ENCODE measurements at regions not wholly inside any gene's neighbourhood (a gene's known extent, or its start where the extent isn't known, plus 50 kb on each side); places are given as distances from the start of the nearest gene placed in this dataset.
"Not testable (repeated sequence)": the region's sequence is repeated elsewhere in the genome, so short reads cannot be mapped to it uniquely, and the experiment has no call there.

- DNase-seq (ENCODE audit: low spot score): no peak
Measured at GRCh38 chr3:152100491-152101132, 168.1 kb upstream of the MBNL1 start.

DNA sequence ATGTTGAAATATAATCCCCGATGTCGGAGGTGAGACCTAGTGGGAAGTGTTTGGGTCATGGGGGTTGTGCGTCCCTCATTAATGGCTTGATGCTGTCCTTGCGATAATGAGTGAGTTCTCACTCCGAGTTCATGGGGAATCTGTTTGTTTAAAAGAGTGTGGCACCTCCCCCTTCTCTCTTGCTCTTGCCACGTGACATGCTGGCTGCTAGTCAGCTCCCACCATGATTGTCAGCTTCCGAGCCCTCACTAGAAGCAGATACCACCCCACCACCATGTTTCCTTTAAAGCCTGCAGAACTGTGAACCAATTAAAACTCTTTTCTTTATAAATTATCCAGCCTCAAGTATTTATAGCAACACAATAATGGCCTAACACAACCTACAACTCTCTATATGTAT lies 166.3 kb upstream of the MBNL1 start:
- DNase-seq (ENCODE audit: low spot score): no peak

DNA sequence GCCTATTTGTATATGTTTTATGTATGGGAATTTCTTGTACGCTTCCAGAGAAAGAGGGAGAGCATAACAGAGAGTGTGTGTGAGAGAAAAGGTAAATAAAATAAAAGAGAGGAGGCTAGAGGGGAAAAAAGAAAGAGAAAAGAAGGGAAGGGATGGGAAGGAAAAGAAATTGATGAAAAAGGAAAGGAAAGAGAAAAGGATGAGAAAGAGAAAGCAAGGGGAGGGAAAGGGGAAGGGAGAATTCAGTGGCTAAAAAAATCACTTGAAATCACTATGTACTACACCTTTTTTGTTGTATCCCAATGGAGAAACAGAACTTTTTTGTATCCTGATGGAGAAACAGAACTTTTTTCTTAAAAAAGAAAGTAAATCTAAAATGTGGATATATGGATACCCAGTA lies 165.5 kb upstream of the MBNL1 start:
- no peak for DNase-seq (ENCODE audit: low spot score)

- DNase-seq (ENCODE audit: low spot score): no peak
Measured at GRCh38 chr3:152104847-152105415, 163.8 kb upstream of the MBNL1 start.

- DNase-seq (ENCODE audit: low spot score): no peak
Measured at GRCh38 chr3:152105446-152105845, 163.3 kb upstream of the MBNL1 start.

DNA sequence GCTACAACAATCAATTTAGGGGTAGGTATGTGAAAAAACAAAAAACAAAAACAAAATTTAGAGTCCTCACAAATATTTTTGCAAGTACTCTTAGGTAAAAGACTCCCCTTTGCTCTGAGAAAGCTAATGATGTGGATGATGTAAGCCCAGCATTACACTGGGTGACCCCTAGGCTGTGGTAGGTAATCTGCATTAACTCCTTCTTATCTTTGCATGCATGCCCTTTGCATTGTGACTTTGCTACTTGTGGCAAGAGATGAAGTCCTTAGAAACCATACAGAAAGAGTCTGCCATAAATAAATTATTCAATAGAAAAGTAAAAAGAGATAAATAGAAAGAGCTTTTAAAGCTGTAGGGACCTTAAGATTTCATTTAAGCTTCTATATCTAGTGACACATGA lies 159.7 kb upstream of the MBNL1 start:
- no peak for DNase-seq (ENCODE audit: low spot score)

GRCh38 chr3:152113413-152113812 lies 155.3 kb upstream of the MBNL1 start:
- no peak for DNase-seq (ENCODE audit: low spot score)

GRCh38 chr3:152113992-152114651 lies 154.6 kb upstream of the MBNL1 start:
- no peak for DNase-seq (ENCODE audit: low spot score)

GRCh38 chr3:152120601-152121269 lies 148.0 kb upstream of the MBNL1 start:
- no peak for DNase-seq (ENCODE audit: low spot score)

GRCh38 chr3:152121270-152121636 lies 147.5 kb upstream of the MBNL1 start:
- DNase-seq (ENCODE audit: low spot score): no peak

- DNase-seq (ENCODE audit: low spot score): no peak
Measured at GRCh38 chr3:152122851-152123250, 145.9 kb upstream of the MBNL1 start.

- DNase-seq (ENCODE audit: low spot score): no peak
Measured at GRCh38 chr3:152123457-152123856, 145.3 kb upstream of the MBNL1 start.

GRCh38 chr3:152126260-152126659 lies 142.5 kb upstream of the MBNL1 start:
- no peak for DNase-seq (ENCODE audit: low spot score)

GRCh38 chr3:152127058-152127457 lies 141.7 kb upstream of the MBNL1 start:
- no peak for DNase-seq (ENCODE audit: low spot score)

GRCh38 chr3:152128356-152128755 lies 140.4 kb upstream of the MBNL1 start:
- no peak for DNase-seq (ENCODE audit: low spot score)

DNA sequence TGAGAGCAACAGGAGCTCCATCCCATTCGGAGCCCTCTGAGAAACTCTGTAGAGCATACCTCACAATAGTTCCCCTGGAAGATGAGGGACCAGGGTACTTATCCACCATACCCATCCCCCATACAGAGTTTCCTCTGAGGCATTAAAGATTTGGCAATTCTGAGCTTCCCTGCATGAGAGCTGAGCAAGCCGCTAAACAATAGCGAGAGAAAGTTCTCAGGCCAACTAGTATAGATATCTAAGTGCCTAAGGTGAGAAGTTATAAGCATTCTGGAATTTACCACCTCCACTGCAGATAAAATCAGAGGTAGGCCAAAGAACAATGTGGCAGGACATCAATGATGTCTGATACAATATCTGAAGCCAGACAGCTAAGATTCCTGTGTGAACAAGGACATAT lies 129.1 kb upstream of the MBNL1 start:
- no peak for DNase-seq (ENCODE audit: low spot score)

DNA sequence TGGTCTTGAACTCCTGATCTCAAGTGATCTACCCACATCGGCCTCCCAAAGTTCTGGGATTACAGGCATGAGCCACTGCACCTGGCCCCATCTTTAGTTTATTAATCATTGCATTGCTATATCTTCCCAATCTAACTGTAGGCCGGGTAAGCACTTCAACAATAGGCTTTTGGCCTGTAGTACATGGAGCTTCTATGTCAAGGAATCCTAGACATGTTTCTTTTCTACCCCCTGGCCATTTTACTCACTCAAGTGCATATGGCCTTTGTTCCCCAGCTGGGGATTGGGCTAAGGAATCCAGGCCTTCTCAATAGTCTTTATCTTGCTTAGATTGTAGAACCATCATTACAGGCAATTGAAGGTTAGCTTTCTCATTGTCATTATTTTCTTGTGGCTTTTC lies 122.3 kb upstream of the MBNL1 start:
- no peak for DNase-seq (ENCODE audit: low spot score)

GRCh38 chr3:152147748-152148147 lies 121.0 kb upstream of the MBNL1 start:
- no peak for DNase-seq (ENCODE audit: low spot score)

- DNase-seq (ENCODE audit: low spot score): no peak
Measured at GRCh38 chr3:152148579-152148978, 120.2 kb upstream of the MBNL1 start.

DNA sequence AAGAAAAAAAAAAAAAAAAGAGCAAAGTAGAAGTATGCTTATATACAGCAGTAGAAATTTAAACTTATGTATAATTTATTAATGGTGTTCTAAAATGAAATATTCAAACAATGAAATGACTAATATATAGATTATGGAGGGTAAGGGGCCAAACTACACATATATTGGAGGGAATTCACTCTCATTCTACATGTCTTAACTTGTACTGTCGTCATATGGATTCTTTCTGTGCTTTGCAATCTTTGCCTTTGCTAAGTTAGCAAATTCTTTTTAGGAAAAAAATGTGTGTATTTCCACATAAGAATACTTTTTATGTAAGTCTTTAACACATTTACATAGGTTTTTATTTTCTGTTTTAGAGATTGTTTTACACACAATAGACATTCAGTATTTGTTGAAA lies 118.9 kb upstream of the MBNL1 start:
- DNase-seq (ENCODE audit: low spot score): no peak

- no peak for DNase-seq (ENCODE audit: low spot score)
Measured at GRCh38 chr3:152151216-152151876, 117.4 kb upstream of the MBNL1 start.

DNA sequence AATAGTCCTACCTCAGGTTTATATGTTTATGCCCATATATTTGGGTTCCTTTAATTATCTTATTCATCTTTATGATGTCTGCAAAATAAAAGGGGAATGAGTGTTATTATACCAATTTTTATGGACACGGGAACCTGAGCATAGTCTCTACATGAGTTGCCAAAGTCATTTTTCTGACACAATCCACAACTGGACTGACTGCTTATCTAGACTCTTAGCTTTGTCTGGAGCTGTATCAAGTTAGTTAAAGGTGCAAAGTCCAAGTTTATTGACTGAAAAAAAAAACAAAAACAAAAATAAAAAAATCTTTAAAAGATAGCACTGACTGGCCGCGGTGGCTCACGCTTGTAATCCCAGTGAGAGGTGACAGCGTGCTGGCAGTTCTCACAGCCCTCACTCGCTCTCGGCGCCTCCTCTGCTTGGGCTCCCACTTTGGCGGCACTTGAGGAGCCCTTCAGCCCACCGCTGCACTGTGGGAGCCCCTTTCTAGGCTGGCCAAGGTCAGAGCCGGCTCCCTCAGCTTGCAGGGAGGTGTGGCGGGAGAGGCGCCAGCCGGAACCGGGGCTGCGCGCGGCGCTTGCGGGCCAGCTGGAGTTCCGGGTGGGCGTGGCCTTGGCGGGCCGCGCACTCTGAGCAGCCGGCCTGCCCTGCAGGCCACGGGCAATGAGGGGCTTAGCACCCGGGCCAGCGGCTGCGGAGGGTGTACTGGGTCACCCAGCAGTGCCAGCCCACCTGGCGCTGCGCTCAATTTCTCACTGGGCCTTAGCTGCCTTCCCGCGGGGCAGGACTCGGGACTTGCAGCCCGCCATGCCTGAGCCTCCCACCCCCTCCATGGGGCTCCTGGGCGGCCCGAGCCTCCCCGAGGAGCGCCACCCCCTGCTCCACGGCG lies 116.6 kb upstream of the MBNL1 start:
- not testable (repeated sequence) for DNase-seq (ENCODE audit: low spot score)
